ENCODE measurements at regions not wholly inside any gene's neighbourhood (a gene's known extent, or its start where the extent isn't known, plus 50 kb on each side); places are given as distances from the start of the nearest gene placed in this dataset.

GRCh38 chr7:77467408-77467807 is 51.3 kb upstream of the GSAP start:
- TF ChIP-seq CTCF (IDR thresholded peaks at IDR 0.05; ENCODE audit: insufficient read depth, low read depth, low read length) (no peak), EZH2 (IDR thresholded peaks at IDR 0.05; ENCODE audit: insufficient read depth, low read length) (no peak)
- H3K4me3 ChIP-seq (ENCODE audit: insufficient read depth, low read depth, low read length): no peak overlapping the region
- no peak overlapping the region for H2AFZ ChIP-seq (ENCODE audit: low read depth, low read length)

GRCh38 chr7:77466450-77466849 is 50.3 kb upstream of the GSAP start:
- Histone ChIP-seq H3K9ac (ENCODE audit: low read length) (no peak overlapping the region), H3K4me2 (ENCODE audit: low read length) (no peak overlapping the region), H4K20me1 (ENCODE audit: insufficient read depth, low read length) (no peaks in the 10 kb centered on the region), H3K27ac (ENCODE audit: low read depth, low read length) (no peak overlapping the region), H2AFZ (ENCODE audit: low read depth, low read length) (no peak overlapping the region), H3K4me3 (ENCODE audit: insufficient read depth, low read depth, low read length) (no peak overlapping the region), H3K9me3 (ENCODE audit: insufficient read depth, low read depth, low read length) (no peaks in the 10 kb centered on the region), H3K27me3 (ENCODE audit: insufficient read depth, low read length) (no peaks in the 10 kb centered on the region), H3K36me3 (ENCODE audit: insufficient read depth, low read length) (no peaks in the 10 kb centered on the region), H3K4me1 (ENCODE audit: insufficient read depth, low read length) (peaks cover 1% of the 10 kb centered on the region), H3K79me2 (ENCODE audit: insufficient read depth, low read length) (no peaks in the 10 kb centered on the region)
- Mint-ChIP-seq H3K4me3 (ENCODE audit: unreplicated experiment) (no peak overlapping the region), H3K4me1 (ENCODE audit: low read depth, unreplicated experiment) (peaks cover 5% of the 10 kb centered on the region), H3K36me3 (ENCODE audit: low read depth, unreplicated experiment) (no peaks in the 10 kb centered on the region), H3K27me3 (ENCODE audit: low read depth, unreplicated experiment) (no peaks in the 10 kb centered on the region), H3K27ac (ENCODE audit: unreplicated experiment) (no peak overlapping the region), H3K9me3 (ENCODE audit: unreplicated experiment) (peaks cover 1% of the 10 kb centered on the region)
- DNase-seq (ENCODE audit: low read depth): no peak
- FAIRE-seq: no peak
- TF ChIP-seq EZH2 (IDR thresholded peaks at IDR 0.05; ENCODE audit: insufficient read depth, low read length) (no peak), CTCF (IDR thresholded peaks at IDR 0.05; ENCODE audit: insufficient read depth, low read depth, low read length) (no peak)

More at GRCh38 chr7:77467408-77467807, 51.3 kb upstream of the GSAP start:
- Histone ChIP-seq H3K27me3 (ENCODE audit: insufficient read depth, low read length) (no peaks in the 10 kb centered on the region), H3K4me2 (ENCODE audit: low read length) (no peak overlapping the region), H3K4me1 (ENCODE audit: insufficient read depth, low read length) (no peaks in the 10 kb centered on the region), H3K36me3 (ENCODE audit: insufficient read depth, low read length) (no peaks in the 10 kb centered on the region), H4K20me1 (ENCODE audit: insufficient read depth, low read length) (no peaks in the 10 kb centered on the region), H3K79me2 (ENCODE audit: insufficient read depth, low read length) (no peaks in the 10 kb centered on the region), H3K9ac (ENCODE audit: low read length) (no peak overlapping the region), H3K27ac (ENCODE audit: low read depth, low read length) (no peak overlapping the region), H3K9me3 (ENCODE audit: insufficient read depth, low read depth, low read length) (no peaks in the 10 kb centered on the region)
- Mint-ChIP-seq H3K27me3 (ENCODE audit: low read depth, unreplicated experiment) (no peaks in the 10 kb centered on the region), H3K27ac (ENCODE audit: unreplicated experiment) (no peak overlapping the region), H3K4me3 (ENCODE audit: unreplicated experiment) (no peak overlapping the region), H3K36me3 (ENCODE audit: low read depth, unreplicated experiment) (no peaks in the 10 kb centered on the region), H3K9me3 (ENCODE audit: unreplicated experiment) (peaks cover 1% of the 10 kb centered on the region), H3K4me1 (ENCODE audit: low read depth, unreplicated experiment) (no peaks in the 10 kb centered on the region)
- FAIRE-seq (no peak), DNase-seq (ENCODE audit: low read depth) (no peak)

Measured in astrocyte (in vitro differentiated cells and primary cell).